ENCODE measurements at regions not wholly inside any gene's neighbourhood (a gene's known extent, or its start where the extent isn't known, plus 50 kb on each side); places are given as distances from the start of the nearest gene placed in this dataset.

DNA sequence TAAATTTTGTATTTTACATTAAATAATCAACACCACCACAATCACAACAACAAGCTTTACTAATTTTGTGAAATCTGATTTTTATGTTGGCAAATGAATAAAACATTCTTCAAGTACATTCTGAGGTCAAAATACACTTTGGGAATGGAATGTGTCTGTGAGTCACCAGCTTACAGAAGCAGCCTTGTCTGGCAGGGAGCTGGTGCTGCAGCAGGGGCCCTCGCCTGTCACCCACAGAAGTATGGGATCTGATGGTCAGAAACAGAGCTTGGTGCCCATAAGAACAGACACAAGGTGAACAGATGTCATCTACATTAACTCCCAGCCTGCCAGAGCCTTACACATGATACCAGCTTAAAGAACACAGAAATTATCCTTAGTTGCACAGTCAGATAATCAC is 496.9 kb downstream of the CCSER2 start:
- TF ChIP-seq, protein P1, sequence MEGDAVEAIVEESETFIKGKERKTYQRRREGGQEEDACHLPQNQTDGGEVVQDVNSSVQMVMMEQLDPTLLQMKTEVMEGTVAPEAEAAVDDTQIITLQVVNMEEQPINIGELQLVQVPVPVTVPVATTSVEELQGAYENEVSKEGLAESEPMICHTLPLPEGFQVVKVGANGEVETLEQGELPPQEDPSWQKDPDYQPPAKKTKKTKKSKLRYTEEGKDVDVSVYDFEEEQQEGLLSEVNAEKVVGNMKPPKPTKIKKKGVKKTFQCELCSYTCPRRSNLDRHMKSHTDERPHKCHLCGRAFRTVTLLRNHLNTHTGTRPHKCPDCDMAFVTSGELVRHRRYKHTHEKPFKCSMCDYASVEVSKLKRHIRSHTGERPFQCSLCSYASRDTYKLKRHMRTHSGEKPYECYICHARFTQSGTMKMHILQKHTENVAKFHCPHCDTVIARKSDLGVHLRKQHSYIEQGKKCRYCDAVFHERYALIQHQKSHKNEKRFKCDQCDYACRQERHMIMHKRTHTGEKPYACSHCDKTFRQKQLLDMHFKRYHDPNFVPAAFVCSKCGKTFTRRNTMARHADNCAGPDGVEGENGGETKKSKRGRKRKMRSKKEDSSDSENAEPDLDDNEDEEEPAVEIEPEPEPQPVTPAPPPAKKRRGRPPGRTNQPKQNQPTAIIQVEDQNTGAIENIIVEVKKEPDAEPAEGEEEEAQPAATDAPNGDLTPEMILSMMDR (IDR thresholded peaks at IDR 0.05): no peak
- TF ChIP-seq POLR2A (IDR thresholded peaks at IDR 0.05): no peak
- no peaks in the 10 kb centered on the region for H3K36me3 ChIP-seq (replicated peaks in 1 of 2; ENCODE audit: insufficient read depth in 1 of 2, low read depth in 2 of 2)

DNA sequence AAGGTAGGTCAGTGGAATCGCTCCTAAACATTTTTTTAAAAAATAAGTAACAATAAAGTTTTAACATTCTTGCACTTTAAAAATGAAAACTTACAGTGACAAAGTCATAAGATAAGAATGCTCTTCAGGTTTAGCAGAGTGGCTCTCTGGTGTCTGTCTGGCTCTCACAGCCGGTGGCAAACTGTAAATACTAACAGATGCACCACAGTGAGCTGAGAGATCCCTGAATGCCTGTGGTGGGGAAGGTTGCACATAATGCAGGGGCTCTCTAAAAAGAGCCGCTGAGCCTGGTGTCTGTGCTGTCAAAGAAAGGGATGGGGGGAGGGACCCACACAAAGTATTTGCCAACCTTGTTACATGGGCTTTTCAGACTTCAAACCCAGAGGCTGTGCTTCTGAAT is 498.3 kb downstream of the CCSER2 start:
- Histone ChIP-seq H3K36me3 (replicated peaks in 1 of 2; ENCODE audit: insufficient read depth in 1 of 2, low read depth in 2 of 2) (no peaks in the 10 kb centered on the region), H3K4me3 (no peak overlapping the region), H3K4me1 (no peaks in the 10 kb centered on the region), H3K27me3 (no peaks in the 10 kb centered on the region), H3K27ac (no peak overlapping the region), H3K9me3 (no peaks in the 10 kb centered on the region)
- ATAC-seq (no peak), DNase-seq (no peak)
- no peak for TF ChIP-seq POLR2A (IDR thresholded peaks at IDR 0.05)
- TF ChIP-seq, protein P1 (IDR thresholded peaks at IDR 0.05): no peak
- WGBS, 2 donors: 66 to 68% methylated on average over 3 of the region's 3 CpGs
- intact Hi-C loops (cut with DNase I): no loop called here

More for the DNA sequence above, 496.9 kb downstream of the CCSER2 start:
- DNase-seq (peak in 3 of 4 donors; percentile 13 to 37 (median 24)), ATAC-seq (peak; percentile 68)
- 44 to 69% methylated on average over 1 of the region's 1 CpG for WGBS, 2 donors
- Histone ChIP-seq H3K9me3 (no peaks in the 10 kb centered on the region), H3K4me1 (no peaks in the 10 kb centered on the region), H3K27ac (no peak overlapping the region), H3K4me3 (no peak overlapping the region), H3K27me3 (no peaks in the 10 kb centered on the region)
- intact Hi-C loops (cut with DNase I): no loop called here

DNA sequence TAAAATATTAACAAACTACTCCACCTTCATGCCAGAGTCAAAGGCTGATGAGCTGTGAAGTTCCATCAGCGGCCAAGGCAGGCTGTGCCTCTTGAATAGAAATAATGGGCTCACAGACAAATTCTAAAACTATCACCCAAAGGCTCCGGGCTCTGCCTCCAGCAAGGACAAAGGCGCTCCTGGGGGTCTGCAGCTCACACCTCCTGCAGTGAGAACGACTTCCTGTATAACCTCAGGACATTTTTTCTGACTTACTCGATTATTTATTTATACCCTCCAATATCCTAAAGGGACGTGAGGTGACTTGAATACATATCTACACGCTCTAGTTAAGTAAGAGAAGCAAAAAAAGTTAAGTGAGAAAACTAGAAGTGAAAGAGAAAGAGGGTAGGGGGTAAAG is 500.7 kb downstream of the CCSER2 start:
- Histone ChIP-seq H3K4me1 (no peaks in the 10 kb centered on the region), H3K4me3 (no peak overlapping the region), H3K27me3 (no peaks in the 10 kb centered on the region), H3K27ac (no peak overlapping the region), H3K36me3 (replicated peaks in 1 of 2; ENCODE audit: insufficient read depth in 1 of 2, low read depth in 2 of 2) (no peaks in the 10 kb centered on the region), H3K9me3 (no peaks in the 10 kb centered on the region)
- WGBS, 2 donors: 58 to 60% methylated on average over 7 of the region's 7 CpGs
- intact Hi-C loops (cut with DNase I): no loop called here
- DNase-seq (no peak), ATAC-seq (no peak)
- TF ChIP-seq POLR2A (IDR thresholded peaks at IDR 0.05): no peak
- TF ChIP-seq, protein P1 (IDR thresholded peaks at IDR 0.05): no peak

DNA sequence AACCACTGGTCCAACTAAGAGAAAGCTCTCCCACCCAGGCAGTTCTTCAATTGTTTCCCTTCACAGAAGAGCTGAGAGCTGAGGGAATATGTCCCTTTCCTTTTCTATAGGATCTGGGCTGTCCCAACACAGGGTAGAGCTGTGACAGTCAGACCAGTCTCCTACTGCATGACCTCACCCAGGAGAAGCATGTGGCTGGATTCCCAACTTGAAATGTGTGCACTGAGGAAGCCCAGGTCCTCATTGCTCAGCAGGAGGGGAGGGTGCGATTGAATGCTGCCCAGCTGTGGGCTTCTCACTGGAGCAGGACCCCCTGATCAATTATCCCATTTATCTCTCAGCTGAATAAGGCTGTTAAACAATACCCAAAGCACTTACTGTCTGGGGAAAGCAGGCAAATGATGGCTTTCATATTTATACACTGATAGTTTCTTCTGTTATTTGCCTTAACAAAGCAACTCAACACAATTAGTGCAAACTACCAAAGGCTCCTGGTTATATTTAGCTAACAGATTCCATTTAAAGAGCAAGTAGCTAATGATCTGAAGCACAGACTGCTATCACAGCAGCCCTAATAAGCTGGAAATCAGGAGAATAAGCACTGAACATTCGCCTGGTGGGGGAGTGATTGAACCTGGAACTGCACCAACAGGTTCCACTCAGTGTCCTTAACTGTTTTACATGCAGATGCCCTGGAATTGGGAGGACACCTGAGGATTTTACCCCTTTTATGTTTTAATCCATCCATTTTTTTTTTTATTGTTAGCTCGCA is 508.8 kb downstream of the CCSER2 start:
- no peak for DNase-seq
- no peak for ATAC-seq
- intact Hi-C loops (cut with DNase I): no loop called here
- no peaks in the 10 kb centered on the region for H3K36me3 ChIP-seq (replicated peaks in 1 of 2; ENCODE audit: insufficient read depth in 1 of 2, low read depth in 2 of 2)
- WGBS, 2 donors: 53 to 65% methylated on average over 3 of the region's 3 CpGs
- H3K27ac ChIP-seq: no peak overlapping the region
- no peaks in the 10 kb centered on the region for H3K9me3 ChIP-seq
- H3K27me3 ChIP-seq: no peaks in the 10 kb centered on the region
- H3K4me1 ChIP-seq: no peaks in the 10 kb centered on the region
- TF ChIP-seq, protein P1 (IDR thresholded peaks at IDR 0.05): no peak
- no peak for TF ChIP-seq POLR2A (IDR thresholded peaks at IDR 0.05)
- no peak overlapping the region for H3K4me3 ChIP-seq

DNA sequence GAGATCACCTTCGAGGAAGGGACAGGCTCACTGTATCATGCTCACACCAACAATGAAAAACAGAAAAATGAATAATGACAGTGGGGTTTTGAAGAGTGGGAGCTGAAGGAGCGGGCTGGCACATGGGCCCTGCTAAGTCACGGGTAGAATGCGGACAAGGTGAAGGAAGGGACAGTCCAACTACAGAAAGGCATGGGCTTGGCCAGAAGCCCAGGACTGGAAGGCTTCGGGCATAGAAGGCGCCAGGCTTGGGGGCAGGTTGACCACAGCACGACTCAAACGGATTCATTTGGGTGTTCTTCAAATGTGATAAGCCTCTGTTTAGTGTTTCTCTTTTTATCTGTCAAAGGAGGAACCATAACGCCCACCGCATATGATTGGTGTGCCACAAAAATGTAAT is 509.5 kb downstream of the CCSER2 start:
- Histone ChIP-seq H3K27me3 (no peaks in the 10 kb centered on the region), H3K36me3 (replicated peaks in 1 of 2; ENCODE audit: insufficient read depth in 1 of 2, low read depth in 2 of 2) (no peaks in the 10 kb centered on the region), H3K27ac (no peak overlapping the region), H3K9me3 (no peaks in the 10 kb centered on the region), H3K4me3 (no peak overlapping the region), H3K4me1 (peaks cover 4% of the 10 kb centered on the region)
- TF ChIP-seq, protein P1 (IDR thresholded peaks at IDR 0.05): no peak
- no peak for TF ChIP-seq POLR2A (IDR thresholded peaks at IDR 0.05)
- DNase-seq (peak in 1 of 4 donors; percentile 10), ATAC-seq (no peak)
- intact Hi-C loops (cut with DNase I): no loop called here
- 48 to 51% methylated on average over 10 of the region's 10 CpGs for WGBS, 2 donors
